GM19397 (cell line): ENCODE measurements at regions not wholly inside any gene's neighbourhood (a gene's known extent, or its start where the extent isn't known, plus 50 kb on each side); places are given as distances from the start of the nearest gene placed in this dataset.
A peak's percentile ranks its signal among the peaks of the same experiment; 100 is the strongest.

Experiments used
- ATAC-seq: cut with Tn5 transposase; IDR thresholded peaks from one replicate; pipeline ENCODE4 v1.9.1; 2021; ENCODE audit warnings: mild to moderate bottlenecking, moderate library complexity; ENCODE audit not compliant: unreplicated experiment

- ATAC-seq = peak; percentile 86
These were observed 195.4 kb downstream of the MACC1 start for GRCh38 chr7:20021831-20022230.

GRCh38 chr7:20021066-20021465, 196.1 kb downstream of the MACC1 start:
- no peak for ATAC-seq

- no peak for ATAC-seq
These were observed 197.3 kb downstream of the MACC1 start for GRCh38 chr7:20019757-20020432.

- ATAC-seq = no peak
These were observed 200.5 kb downstream of the MACC1 start for GRCh38 chr7:20016669-20017068.

GRCh38 chr7:20013536-20013935, 203.6 kb downstream of the MACC1 start:
- ATAC-seq = no peak

GRCh38 chr7:20012100-20012499, 205.1 kb downstream of the MACC1 start:
- no peak for ATAC-seq

- ATAC-seq = no peak
These were observed 206.3 kb downstream of the MACC1 start for GRCh38 chr7:20010877-20011276.

- ATAC-seq = no peak
These were observed 209.7 kb downstream of the MACC1 start for GRCh38 chr7:20007510-20007909.

GRCh38 chr7:20005081-20005480, 212.1 kb downstream of the MACC1 start:
- no peak for ATAC-seq

- no peak for ATAC-seq
These were observed 217.5 kb downstream of the MACC1 start for GRCh38 chr7:19999681-20000080.

- ATAC-seq = no peak
These were observed 218.5 kb upstream of the TMEM196 start for GRCh38 chr7:19991936-19992335.

GRCh38 chr7:19989906-19990305, 216.5 kb upstream of the TMEM196 start:
- no peak for ATAC-seq

- no peak for ATAC-seq
These were observed 215.4 kb upstream of the TMEM196 start for GRCh38 chr7:19988860-19989259.

- ATAC-seq = no peak
These were observed 210.8 kb upstream of the TMEM196 start for GRCh38 chr7:19984231-19984632.

- peak; percentile 58 for ATAC-seq
These were observed 209.7 kb upstream of the TMEM196 start for GRCh38 chr7:19982841-19983835.

GRCh38 chr7:19973581-19973980, 200.2 kb upstream of the TMEM196 start:
- no peak for ATAC-seq

GRCh38 chr7:19972876-19973275, 199.5 kb upstream of the TMEM196 start:
- no peak for ATAC-seq

- ATAC-seq = no peak
These were observed 198.5 kb upstream of the TMEM196 start for GRCh38 chr7:19971956-19972355.

- no peak for ATAC-seq
These were observed 197.1 kb upstream of the TMEM196 start for GRCh38 chr7:19970514-19970913.

GRCh38 chr7:19969859-19970493, 196.6 kb upstream of the TMEM196 start:
- no peak for ATAC-seq

GRCh38 chr7:19964246-19964645, 190.8 kb upstream of the TMEM196 start:
- no peak for ATAC-seq

GRCh38 chr7:19963695-19964094, 190.3 kb upstream of the TMEM196 start:
- ATAC-seq = no peak
